AG04449 (cell line): ENCODE measurements at regions not wholly inside any gene's neighbourhood (a gene's known extent, or its start where the extent isn't known, plus 50 kb on each side); places are given as distances from the start of the nearest gene placed in this dataset.

Experiments
- CTCF ChIA-PET: fragments of 350-600 bp; formaldehyde crosslinking; extraction: SDS; loops from one replicate; lab custom pipeline; 2021; ENCODE audit warnings: antibody characterized with exemption; lab: Yijun Ruan, JAX
- POLR2A ChIA-PET: fragments of 400-600, 350-600 bp; formaldehyde crosslinking; extraction: SDS; loops from one replicate; lab custom pipeline; 2020; ENCODE audit warnings: antibody characterized with exemption, inconsistent platforms; lab: Yijun Ruan, JAX
- DNase-seq: peaks from one replicate; pipeline ENCODE4 v3.0.0-alpha.2; 2010; ENCODE audit warnings: low read depth, low spot score
- H3K4me3 ChIP-seq: 2 replicates; pipeline ENCODE4 v1.5.1; 2011; ENCODE audit warnings: low read depth, mild to moderate bottlenecking, control low read depth, low read length
- CTCF ChIP-seq: IDR thresholded peaks from one replicate; pipeline ENCODE4 v1.5.1; 2011; ENCODE audit warnings: mild to moderate bottlenecking, moderate library complexity, low read length, control low read depth, inconsistent platforms; ENCODE audit not compliant: insufficient read depth; ENCODE audit errors: missing control alignments

GRCh38 chr18:55999641-56000040 lies 411.6 kb upstream of the TCF4 start:
- no peak overlapping the region for H3K4me3 ChIP-seq
- CTCF ChIA-PET: interaction anchor here (1.2 kb wide), 1 partner anchor 376 kb away, joined by 3 read pairs; no protein-coding TSS in a partner anchor
- POLR2A ChIA-PET: no interaction called here
- no peak for DNase-seq
- no peak for TF ChIP-seq CTCF

GRCh38 chr18:55998801-55999385 lies 410.9 kb upstream of the TCF4 start:
- peak overlapping the region; percentile 52 for H3K4me3 ChIP-seq
- DNase-seq: no peak
- POLR2A ChIA-PET: interaction anchor here (0.7 to 1.6 kb wide), 3 partner anchors 129 to 396 kb away, joined by 3 to 5 read pairs (median 3); no protein-coding TSS in a partner anchor
- no peak for TF ChIP-seq CTCF
- CTCF ChIA-PET: interaction anchor here (0.9 to 1.3 kb wide), 4 partner anchors 14 to 583 kb away, joined by 3 read pairs; no protein-coding TSS in a partner anchor

DNA sequence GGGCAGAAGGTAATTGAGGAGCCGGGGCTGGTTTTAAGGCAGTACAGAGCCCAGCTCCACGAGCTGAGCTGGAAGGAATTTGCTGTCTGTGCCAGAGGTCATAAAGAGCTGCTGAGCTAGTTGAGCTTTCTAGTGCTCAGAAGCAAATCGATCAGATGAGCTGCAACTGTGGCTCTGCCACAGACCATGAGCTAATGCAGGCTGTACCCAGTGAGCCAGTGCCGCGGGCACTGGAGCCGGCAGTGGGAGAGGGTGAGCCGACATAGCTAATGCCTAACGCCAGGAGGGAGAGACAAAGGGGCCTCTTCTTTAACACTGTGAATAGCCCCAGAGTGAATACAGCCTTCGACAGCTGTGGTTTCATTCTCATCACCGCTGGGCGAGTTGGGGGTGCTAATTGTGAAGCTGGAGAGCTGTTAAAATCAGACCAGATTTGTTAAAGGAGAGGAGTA lies 410.1 kb upstream of the TCF4 start:
- peak; percentile 44 for DNase-seq
- POLR2A ChIA-PET: interaction anchor here (0.5 to 1.6 kb wide), 5 partner anchors 48 to 397 kb away, joined by 3 to 5 read pairs (median 3); no protein-coding TSS in a partner anchor
- CTCF ChIA-PET: interaction anchor here (1.0 to 1.9 kb wide), 4 partner anchors 14 to 582 kb away, joined by 3 to 6 read pairs (median 3); no protein-coding TSS in a partner anchor
- H3K4me3 ChIP-seq: peak overlapping the region; percentile 52
- peak; percentile 4 for TF ChIP-seq CTCF

DNA sequence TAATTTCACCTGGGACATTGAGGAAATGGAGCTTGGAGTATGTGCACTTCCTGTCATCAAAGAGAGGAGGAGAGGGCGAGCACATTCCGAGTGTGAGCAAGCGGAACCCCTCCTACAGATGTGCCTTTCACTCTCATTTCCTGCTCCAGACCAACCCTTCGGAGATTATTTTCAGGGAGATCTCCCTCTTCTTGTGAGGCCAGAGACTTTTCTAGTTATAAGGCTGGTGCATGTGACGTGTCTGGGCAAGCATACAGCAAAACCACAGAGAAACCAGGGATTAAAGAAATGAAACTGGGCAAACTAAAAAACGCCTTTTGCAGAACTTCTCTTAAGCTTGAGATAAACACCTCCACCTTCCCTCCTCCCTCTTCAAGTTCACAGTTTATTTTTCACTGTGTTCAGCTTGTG lies 409.2 kb upstream of the TCF4 start:
- peak overlapping the region; percentile 4; the same call in 1 of the 2 replicates for H3K4me3 ChIP-seq
- ChIA-PET POLR2A (no interaction called here), CTCF (interaction anchor here (0.7 to 1.9 kb wide), 5 partner anchors 12 to 178 kb away, joined by 3 to 6 read pairs (median 4); no protein-coding TSS in a partner anchor)
- TF ChIP-seq CTCF: no peak
- DNase-seq: no peak

GRCh38 chr18:55996717-55997116 lies 408.7 kb upstream of the TCF4 start:
- ChIA-PET CTCF (interaction anchor here (1.4 to 1.9 kb wide), 3 partner anchors 12 to 179 kb away, joined by 4 to 6 read pairs (median 5); no protein-coding TSS in a partner anchor), POLR2A (no interaction called here)
- no peak overlapping the region for H3K4me3 ChIP-seq
- no peak for TF ChIP-seq CTCF
- no peak for DNase-seq

DNA sequence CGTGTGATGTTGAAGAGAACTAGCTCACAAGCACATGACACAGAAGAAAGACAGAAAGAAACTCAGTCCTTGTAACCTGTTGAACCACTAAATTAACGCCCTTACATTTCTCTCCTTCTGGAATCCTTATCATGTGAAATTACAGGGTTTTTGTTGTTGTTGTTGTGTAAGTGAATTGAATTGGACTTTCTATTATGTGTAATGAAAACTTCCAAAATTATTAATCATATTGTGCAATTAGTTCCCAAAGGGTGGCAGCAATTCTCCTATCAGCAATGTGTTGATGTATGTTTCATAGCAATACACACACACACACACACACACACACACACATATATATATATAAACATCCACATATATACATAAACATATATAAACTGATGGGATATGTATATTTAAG lies 402.2 kb upstream of the TCF4 start:
- POLR2A ChIA-PET: no interaction called here
- no peak for DNase-seq
- no peak for TF ChIP-seq CTCF
- CTCF ChIA-PET: no interaction called here
- no peak overlapping the region for H3K4me3 ChIP-seq
